GM13977 (cell line): ENCODE measurements at regions not wholly inside any gene's neighbourhood (a gene's known extent, or its start where the extent isn't known, plus 50 kb on each side); places are given as distances from the start of the nearest gene placed in this dataset.
"Not testable (repeated sequence)": the region's sequence is repeated elsewhere in the genome, so short reads cannot be mapped to it uniquely, and the experiment has no call there.

Experiments
- DNase-seq: peaks from one replicate; pipeline ENCODE4 v3.0.0; 2012; ENCODE audit warnings: low spot score
- CTCF ChIP-seq: IDR thresholded peaks from 2 replicates; pipeline ENCODE4 v1.5.1; 2012; ENCODE audit warnings: mild to moderate bottlenecking, control low read depth; ENCODE audit not compliant: insufficient read depth; ENCODE audit errors: extremely low read depth, missing control alignments
- in situ Hi-C: fragments of 300-500 bp; cut with MboI; formaldehyde crosslinking; loops from one replicate; pipeline ENCODE4 v1.12.0; 2022; ENCODE audit warnings: low sequenced_read_pairs, low pct_unique_long_range_greater_than_20kb, mixed read lengths, inconsistent platforms; ENCODE audit not compliant: unreplicated experiment

DNA sequence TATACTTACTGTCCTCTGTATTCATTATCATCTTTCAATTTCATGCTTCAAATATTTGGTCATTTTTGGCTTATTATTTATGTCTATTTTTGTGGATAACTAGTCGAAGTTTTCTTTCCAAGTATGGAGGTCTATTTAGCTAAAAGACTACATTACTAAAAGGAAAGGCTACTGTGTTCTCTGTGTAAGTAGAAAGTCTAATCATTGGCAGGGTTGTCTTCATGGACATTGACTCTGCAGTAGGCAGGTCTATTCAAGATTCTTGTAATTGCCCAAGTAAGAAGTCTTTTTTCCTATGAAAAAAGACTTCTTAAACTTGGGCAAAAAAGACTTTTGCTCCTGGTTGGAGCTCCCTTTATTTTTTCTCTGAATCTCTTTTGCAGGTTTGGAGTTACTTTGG, 368.6 kb upstream of the GRM7 start:
- in situ Hi-C loops = no loop called here
- TF ChIP-seq CTCF = no peak
- no peak for DNase-seq

GRCh38 chr3:6498944-6499343, 362.0 kb upstream of the GRM7 start:
- DNase-seq, in situ Hi-C loops: not testable (repeated sequence)

DNA sequence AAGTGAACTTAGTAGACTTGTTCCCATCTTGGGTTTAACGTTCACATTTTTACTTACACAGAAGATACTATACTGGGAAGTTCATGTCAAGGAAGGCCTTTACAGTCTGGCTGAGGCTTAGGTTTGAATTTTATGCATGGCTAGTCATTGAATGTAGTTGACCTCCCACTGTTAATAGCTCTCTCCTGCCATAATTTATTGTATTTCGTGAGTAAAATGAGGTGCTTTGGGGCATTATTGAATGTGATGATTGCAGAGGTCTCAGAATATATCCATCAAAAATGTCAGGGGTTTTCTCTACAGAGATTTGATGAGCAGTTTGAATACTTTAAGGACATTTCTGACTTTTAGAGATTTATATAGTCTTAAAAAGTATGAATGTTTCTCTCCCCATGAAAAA, 356.6 kb upstream of the GRM7 start:
- TF ChIP-seq CTCF = no peak
- in situ Hi-C loops = no loop called here
- DNase-seq = no peak

DNA sequence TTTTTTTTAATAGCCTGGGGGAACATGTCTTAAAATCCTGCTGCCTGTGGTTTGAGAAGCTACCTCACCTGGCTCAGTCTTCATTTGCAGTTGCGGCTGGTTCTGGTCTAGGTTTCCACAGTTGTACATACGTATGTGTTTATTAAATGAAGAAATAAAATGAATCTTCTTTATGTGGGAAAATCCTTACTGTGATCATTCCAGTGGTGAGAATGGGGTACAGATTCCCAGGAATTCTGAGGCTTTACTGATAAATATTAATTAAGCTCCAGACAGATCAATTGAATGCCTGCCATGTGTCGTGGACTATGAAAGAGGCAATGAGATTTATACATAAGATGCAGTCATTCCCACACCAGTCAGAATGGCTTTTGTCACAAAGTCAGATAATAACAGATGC, 356.1 kb upstream of the GRM7 start:
- TF ChIP-seq CTCF = no peak
- in situ Hi-C loops = no loop called here
- DNase-seq = no peak

GRCh38 chr3:6508410-6508759, 352.5 kb upstream of the GRM7 start:
- in situ Hi-C loops = no loop called here
- DNase-seq = no peak
- no peak for TF ChIP-seq CTCF

GRCh38 chr3:6509576-6509975, 351.3 kb upstream of the GRM7 start:
- no peak for TF ChIP-seq CTCF
- in situ Hi-C loops = no loop called here
- no peak for DNase-seq

- DNase-seq = no peak
- no peak for TF ChIP-seq CTCF
- in situ Hi-C loops = no loop called here
Measured at GRCh38 chr3:6510713-6511112, 350.2 kb upstream of the GRM7 start.
